RWPE2 (cell line): ENCODE measurements at regions not wholly inside any gene's neighbourhood (a gene's known extent, or its start where the extent isn't known, plus 50 kb on each side); places are given as distances from the start of the nearest gene placed in this dataset.

Source experiments
- ATAC-seq: fragments of 200-7000 bp; cut with Tn5 transposase; 3 replicates; pipeline ENCODE4 v1.9.1; 2021; ENCODE audit warnings: low read depth
- DNase-seq: peaks from one replicate; pipeline ENCODE4 v3.0.0-alpha.2; 2020; ENCODE audit warnings: low spot score
- H3K27ac ChIP-seq: fragments of 450-650 bp; 2 replicates; pipeline ENCODE4 v1.5.1; 2017; ENCODE audit warnings: mild to moderate bottlenecking; ENCODE audit not compliant: poor library complexity, severe bottlenecking
- H3K27me3 ChIP-seq: fragments of 250-450 bp; sonication (Bioruptor Pico); 2 replicates; pipeline ENCODE4 v1.5.1; 2021; ENCODE audit warnings: mild to moderate bottlenecking, moderate library complexity; ENCODE audit not compliant: insufficient read depth, poor library complexity, severe bottlenecking
- H3K36me3 ChIP-seq: fragments of 250-450 bp; sonication (Bioruptor Pico); 2 replicates; pipeline ENCODE4 v1.5.1; 2020; ENCODE audit warnings: low read depth, mild to moderate bottlenecking, moderate library complexity
- H3K4me1 ChIP-seq: fragments of 250-450 bp; sonication (Bioruptor Pico); 2 replicates; pipeline ENCODE4 v1.5.1; 2021; ENCODE audit warnings: mild to moderate bottlenecking, moderate library complexity; ENCODE audit not compliant: insufficient read depth, poor library complexity, severe bottlenecking
- H3K4me3 ChIP-seq: fragments of 250-450 bp; sonication (Bioruptor Pico); 2 replicates; pipeline ENCODE4 v1.5.1; 2021; ENCODE audit warnings: mild to moderate bottlenecking, moderate library complexity; ENCODE audit not compliant: severe bottlenecking
- H3K9me3 ChIP-seq: fragments of 250-450 bp; sonication (Bioruptor Pico); 2 replicates; pipeline ENCODE4 v1.5.1; 2021; ENCODE audit warnings: mild to moderate bottlenecking, moderate library complexity; ENCODE audit not compliant: severe bottlenecking
- TF ChIP-seq, protein P1 (sequence below): fragments of 450-650 bp; IDR thresholded peaks from one replicate; pipeline ENCODE4 v1.5.1; 2017; ENCODE audit warnings: mild to moderate bottlenecking, moderate library complexity; ENCODE audit not compliant: poor library complexity, severe bottlenecking

DNA sequence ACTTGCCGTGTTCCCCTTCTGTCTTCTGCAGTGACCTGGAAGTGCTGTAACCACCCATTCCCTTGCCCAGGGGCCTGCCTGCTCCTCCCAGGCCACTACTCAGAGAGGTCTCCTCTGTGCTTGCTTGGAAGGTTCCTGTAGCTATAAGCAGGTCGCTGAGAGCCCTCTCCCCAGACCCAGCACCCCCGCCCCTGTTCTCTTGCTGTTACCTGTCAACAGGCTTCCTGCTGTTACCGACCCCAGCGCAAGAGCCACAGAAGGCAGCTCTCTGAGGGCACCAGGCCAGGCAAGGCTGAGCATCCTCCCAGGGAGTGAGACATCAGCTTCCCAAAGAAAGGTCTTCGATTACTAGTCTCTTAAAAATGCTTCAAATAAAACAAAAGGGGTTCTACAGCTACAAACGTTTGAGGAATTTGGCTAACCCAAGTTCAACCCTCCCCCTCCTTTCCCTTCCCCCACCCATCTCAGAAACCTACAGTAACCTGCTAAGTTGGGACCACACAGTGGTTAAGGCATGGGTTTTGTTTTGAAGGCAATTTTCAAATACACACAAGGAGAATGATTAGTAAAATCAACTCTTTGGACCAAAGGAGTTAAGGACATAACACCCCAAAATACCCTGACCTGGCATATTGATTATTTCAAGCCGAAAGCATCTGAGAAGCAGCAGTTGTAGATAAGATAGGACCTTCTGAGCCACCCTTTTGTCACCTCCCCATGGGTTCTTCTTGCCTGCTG, 74.9 kb upstream of the MFGE8 start:
- TF ChIP-seq, protein P1, sequence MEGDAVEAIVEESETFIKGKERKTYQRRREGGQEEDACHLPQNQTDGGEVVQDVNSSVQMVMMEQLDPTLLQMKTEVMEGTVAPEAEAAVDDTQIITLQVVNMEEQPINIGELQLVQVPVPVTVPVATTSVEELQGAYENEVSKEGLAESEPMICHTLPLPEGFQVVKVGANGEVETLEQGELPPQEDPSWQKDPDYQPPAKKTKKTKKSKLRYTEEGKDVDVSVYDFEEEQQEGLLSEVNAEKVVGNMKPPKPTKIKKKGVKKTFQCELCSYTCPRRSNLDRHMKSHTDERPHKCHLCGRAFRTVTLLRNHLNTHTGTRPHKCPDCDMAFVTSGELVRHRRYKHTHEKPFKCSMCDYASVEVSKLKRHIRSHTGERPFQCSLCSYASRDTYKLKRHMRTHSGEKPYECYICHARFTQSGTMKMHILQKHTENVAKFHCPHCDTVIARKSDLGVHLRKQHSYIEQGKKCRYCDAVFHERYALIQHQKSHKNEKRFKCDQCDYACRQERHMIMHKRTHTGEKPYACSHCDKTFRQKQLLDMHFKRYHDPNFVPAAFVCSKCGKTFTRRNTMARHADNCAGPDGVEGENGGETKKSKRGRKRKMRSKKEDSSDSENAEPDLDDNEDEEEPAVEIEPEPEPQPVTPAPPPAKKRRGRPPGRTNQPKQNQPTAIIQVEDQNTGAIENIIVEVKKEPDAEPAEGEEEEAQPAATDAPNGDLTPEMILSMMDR: no peak
- Histone ChIP-seq H3K27ac (no peak overlapping the region), H3K9me3 (no peaks in the 10 kb centered on the region), H3K4me3 (no peak overlapping the region), H3K36me3 (no peaks in the 10 kb centered on the region), H3K27me3 (no peaks in the 10 kb centered on the region), H3K4me1 (peaks cover 7% of the 10 kb centered on the region)
- DNase-seq (no peak), ATAC-seq (0 out of 3 replicates have a peak, but pooled peaks have one; percentile 20)

DNA sequence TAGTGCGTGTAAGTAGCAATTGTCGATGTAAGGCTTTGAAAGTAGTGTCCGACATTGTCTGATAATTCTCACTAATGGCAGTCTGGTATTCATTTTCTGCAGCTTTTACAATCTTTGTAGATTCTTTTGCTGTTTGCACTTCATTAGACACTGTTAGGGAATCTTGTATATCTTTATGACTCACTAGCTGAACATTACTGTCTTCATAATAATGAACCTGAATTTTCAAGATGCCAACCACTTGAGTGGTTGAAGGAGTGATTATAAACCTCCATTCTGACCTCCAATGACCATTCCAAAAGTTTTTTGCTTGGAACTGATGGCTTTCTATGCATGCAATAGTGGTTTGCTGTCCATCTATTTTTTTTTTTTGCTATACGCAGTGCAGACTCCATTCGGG, 76.4 kb upstream of the MFGE8 start:
- H3K4me1 ChIP-seq: peaks cover 7% of the 10 kb centered on the region

DNA sequence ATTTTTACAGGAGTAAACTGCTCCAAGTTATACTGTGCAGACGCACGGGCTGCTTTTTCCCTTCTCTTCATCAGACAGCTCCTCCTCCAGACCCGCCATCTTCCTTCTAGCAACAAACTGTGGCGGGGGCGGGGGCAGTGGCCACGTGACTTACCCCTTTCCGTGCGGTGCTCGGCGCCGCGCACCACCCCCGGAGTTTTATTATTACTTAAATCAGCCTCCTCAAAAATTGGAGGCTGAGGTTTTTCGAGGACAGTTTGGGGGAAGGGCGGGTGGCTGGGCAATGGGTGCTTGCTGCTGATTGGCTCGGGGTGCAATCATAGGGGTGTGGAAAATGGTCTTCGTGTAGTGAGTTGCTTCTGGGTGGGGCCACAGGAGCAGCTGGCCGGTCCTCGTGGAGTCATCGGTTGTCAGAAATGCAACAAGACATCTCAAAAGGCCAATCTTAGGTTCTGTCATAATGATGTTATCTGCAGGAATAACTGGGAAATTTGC, 77.1 kb upstream of the MFGE8 start:
- Histone ChIP-seq H3K27ac (peak overlapping the region; percentile 3), H3K27me3 (no peaks in the 10 kb centered on the region), H3K4me1 (peaks cover 7% of the 10 kb centered on the region), H3K36me3 (no peaks in the 10 kb centered on the region), H3K9me3 (no peaks in the 10 kb centered on the region), H3K4me3 (no peak overlapping the region)
- ATAC-seq (no peak), DNase-seq (no peak)
- TF ChIP-seq, protein P1: no peak

More for the DNA sequence above, 76.4 kb upstream of the MFGE8 start:
- Histone ChIP-seq H3K27me3 (no peaks in the 10 kb centered on the region), H3K36me3 (no peaks in the 10 kb centered on the region), H3K9me3 (no peaks in the 10 kb centered on the region), H3K27ac (peak overlapping the region; percentile 3), H3K4me3 (no peak overlapping the region)
- ATAC-seq: peak; percentile 88
- TF ChIP-seq, protein P1: no peak
- no peak for DNase-seq

DNA sequence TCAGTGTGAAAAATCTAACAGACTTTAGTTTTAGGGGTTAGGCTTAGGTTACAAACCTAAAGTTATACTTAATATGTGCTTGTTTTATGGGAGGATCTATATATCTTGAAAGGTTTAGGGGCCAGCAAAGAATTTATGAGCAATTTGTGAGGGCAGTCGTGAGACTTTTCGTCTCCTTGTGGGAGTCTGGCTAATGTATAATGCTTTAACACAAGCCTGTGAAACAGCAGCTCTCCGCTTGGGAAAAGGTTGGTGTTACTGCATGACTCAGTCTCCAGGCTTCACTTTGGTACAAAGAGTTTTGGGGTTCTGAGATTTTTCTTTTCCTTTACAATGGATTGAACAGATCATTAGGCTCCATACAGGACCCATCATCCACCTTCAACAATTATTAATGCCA, 79.0 kb upstream of the MFGE8 start:
- ATAC-seq: no peak
- H3K36me3 ChIP-seq: no peaks in the 10 kb centered on the region
- no peaks in the 10 kb centered on the region for H3K27me3 ChIP-seq
- no peak overlapping the region for H3K27ac ChIP-seq
- TF ChIP-seq, protein P1: no peak
- peaks cover 7% of the 10 kb centered on the region for H3K4me1 ChIP-seq
- no peak overlapping the region for H3K4me3 ChIP-seq
- DNase-seq: no peak
- H3K9me3 ChIP-seq: no peaks in the 10 kb centered on the region

DNA sequence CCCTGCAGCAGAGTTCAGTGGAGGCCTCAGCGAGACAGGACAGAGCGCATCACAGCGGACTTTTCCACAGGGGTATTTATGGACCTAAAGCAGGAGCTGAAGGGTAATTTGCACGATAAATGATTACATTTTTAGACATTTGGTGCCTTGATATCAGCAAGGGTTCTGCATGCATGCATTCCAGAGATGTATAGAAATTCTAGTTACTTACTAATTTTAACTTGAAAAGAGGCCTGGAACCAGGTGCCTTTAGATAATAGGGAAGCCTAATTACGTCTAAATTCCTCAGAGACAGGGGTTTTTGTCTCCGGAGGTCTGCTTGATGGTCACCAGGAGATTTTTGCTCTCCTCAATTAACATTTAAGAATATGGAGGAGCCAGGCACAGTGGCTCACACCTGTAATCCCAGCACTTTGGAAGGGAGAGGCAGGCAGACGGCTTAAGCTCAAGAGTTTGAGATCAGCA, 79.8 kb upstream of the MFGE8 start:
- ATAC-seq (no peak), DNase-seq (no peak)
- Histone ChIP-seq H3K36me3 (no peaks in the 10 kb centered on the region), H3K4me3 (no peak overlapping the region), H3K4me1 (peaks cover 7% of the 10 kb centered on the region), H3K27me3 (no peaks in the 10 kb centered on the region), H3K9me3 (no peaks in the 10 kb centered on the region), H3K27ac (no peak overlapping the region)
- TF ChIP-seq, protein P1: no peak
